ENCODE measurements at regions not wholly inside any gene's neighbourhood (a gene's known extent, or its start where the extent isn't known, plus 50 kb on each side); places are given as distances from the start of the nearest gene placed in this dataset.

DNA sequence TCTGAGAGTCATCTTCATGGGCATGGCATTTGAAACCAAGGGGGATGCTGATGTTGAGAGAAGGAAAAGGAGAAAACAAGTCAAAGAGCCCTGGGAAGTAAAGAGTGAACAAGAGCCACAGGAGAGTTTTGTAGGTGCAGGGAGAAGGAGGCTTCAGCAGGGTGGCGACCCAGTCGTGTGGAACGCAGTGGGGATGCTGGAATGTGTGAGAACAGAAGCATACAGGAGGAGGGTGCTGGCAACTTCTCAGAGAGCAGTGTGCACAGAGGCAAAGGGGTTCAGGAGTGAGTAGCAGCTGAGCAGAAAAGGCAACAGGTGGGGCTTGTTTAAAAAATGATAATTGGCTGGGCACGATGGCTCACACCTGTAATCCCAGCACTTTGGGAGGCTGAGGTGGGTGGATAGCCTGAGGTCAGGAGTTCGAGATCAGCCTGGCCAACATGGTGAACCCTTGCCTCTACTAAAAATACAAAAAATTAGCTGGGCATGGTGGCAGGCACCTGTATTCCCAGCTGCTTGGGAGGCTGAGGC lies 75.8 kb upstream of the PLET1 start:
- TF ChIP-seq, protein P1, sequence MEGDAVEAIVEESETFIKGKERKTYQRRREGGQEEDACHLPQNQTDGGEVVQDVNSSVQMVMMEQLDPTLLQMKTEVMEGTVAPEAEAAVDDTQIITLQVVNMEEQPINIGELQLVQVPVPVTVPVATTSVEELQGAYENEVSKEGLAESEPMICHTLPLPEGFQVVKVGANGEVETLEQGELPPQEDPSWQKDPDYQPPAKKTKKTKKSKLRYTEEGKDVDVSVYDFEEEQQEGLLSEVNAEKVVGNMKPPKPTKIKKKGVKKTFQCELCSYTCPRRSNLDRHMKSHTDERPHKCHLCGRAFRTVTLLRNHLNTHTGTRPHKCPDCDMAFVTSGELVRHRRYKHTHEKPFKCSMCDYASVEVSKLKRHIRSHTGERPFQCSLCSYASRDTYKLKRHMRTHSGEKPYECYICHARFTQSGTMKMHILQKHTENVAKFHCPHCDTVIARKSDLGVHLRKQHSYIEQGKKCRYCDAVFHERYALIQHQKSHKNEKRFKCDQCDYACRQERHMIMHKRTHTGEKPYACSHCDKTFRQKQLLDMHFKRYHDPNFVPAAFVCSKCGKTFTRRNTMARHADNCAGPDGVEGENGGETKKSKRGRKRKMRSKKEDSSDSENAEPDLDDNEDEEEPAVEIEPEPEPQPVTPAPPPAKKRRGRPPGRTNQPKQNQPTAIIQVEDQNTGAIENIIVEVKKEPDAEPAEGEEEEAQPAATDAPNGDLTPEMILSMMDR (IDR thresholded peaks at IDR 0.05; ENCODE audit: insufficient read depth, low read length, severe bottlenecking): no peak
- no peak overlapping the region for H3K4me3 ChIP-seq (ENCODE audit: low read depth, low read length)
- DNase-seq (ENCODE audit: low read depth): no peak
- no peaks in the 10 kb centered on the region for H3K27me3 ChIP-seq (ENCODE audit: control insufficient read depth, insufficient read depth, low read length)
- FAIRE-seq: no peak
- H3K36me3 ChIP-seq (ENCODE audit: control insufficient read depth, insufficient read depth, low read length): no peaks in the 10 kb centered on the region

DNA sequence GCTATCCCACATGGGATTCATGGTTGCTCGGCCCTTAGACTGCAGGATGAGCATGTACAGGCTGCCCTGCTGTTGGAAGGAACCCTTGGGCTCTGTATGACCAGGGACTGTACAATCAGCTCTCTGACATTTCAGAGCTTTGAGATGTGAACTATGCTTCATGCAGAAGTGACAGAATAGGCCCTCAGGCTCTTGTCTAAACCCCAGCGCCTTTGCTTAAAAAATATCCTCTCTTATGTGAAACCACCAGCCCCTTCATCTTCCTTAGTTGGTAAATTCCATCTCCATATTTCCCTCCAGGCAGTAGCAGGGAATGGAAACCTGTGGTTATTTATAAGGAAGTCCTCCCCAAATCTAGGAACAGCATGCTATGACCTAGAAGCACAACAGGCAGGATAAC lies 78.9 kb upstream of the PLET1 start:
- no peak overlapping the region for H3K4me3 ChIP-seq (ENCODE audit: low read depth, low read length)
- no peaks in the 10 kb centered on the region for H3K36me3 ChIP-seq (ENCODE audit: control insufficient read depth, insufficient read depth, low read length)
- H3K27me3 ChIP-seq (ENCODE audit: control insufficient read depth, insufficient read depth, low read length): no peaks in the 10 kb centered on the region
- TF ChIP-seq, protein P1 (IDR thresholded peaks at IDR 0.05; ENCODE audit: insufficient read depth, low read length, severe bottlenecking): no peak
- DNase-seq (ENCODE audit: low read depth) (no peak), FAIRE-seq (no peak)

DNA sequence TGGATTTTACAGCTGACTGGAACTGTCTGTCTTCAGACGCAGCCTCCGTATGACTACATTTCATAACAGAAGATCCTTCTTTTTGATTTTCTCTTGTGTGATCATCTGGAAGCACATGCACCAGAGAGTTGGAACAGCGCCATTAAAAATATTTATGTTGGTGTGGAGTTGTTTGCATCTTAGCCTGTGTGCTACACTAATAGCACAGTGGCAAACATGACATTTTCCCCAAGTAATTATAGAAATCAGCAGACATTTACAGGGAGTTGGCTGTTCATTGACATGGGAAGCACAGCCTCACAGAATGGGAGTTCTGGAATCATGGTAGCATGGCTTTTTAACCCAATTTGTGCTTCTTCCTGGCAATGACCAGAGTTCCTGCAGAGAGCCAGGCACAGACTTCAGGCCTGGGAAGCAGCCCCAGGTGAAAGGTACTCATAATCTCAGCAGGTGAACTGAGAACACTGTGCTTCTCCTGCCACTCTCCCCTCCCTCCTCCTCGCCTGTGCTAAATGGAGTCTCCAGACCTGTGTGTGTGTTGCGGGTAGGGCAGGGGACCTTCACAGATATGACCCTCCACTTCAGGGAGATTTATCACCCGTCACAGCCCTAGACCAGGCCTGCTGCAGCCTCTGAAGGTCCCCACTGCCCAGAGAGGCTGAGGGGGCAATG lies 82.8 kb upstream of the PLET1 start:
- H3K36me3 ChIP-seq (ENCODE audit: control insufficient read depth, insufficient read depth, low read length): no peaks in the 10 kb centered on the region
- H3K4me3 ChIP-seq (ENCODE audit: low read depth, low read length): no peak overlapping the region
- TF ChIP-seq, protein P1 (IDR thresholded peaks at IDR 0.05; ENCODE audit: insufficient read depth, low read length, severe bottlenecking): no peak
- H3K27me3 ChIP-seq (ENCODE audit: control insufficient read depth, insufficient read depth, low read length): no peaks in the 10 kb centered on the region
- FAIRE-seq: no peak
- peak; percentile 14 for DNase-seq (ENCODE audit: low read depth)

DNA sequence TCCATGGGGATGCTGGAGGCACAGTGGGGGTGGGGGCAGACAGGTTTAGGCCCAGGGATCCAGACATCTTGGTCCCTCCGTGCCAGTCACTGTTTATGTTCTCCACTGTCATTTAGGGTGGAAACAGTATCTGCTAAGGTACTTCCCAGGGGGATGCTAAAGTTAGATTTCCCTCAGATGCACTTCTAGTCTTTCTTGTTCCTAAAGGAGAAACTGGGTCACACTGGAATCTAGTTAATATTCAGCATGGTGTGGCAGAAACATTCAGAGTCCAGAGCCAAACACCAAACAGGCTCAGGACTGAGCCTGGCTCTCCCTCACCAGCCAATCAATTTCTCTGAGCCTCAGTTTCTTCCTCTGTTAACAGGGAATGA lies 83.4 kb upstream of the PLET1 start:
- H3K27me3 ChIP-seq (ENCODE audit: control insufficient read depth, insufficient read depth, low read length): no peaks in the 10 kb centered on the region
- no peak for FAIRE-seq

DNA sequence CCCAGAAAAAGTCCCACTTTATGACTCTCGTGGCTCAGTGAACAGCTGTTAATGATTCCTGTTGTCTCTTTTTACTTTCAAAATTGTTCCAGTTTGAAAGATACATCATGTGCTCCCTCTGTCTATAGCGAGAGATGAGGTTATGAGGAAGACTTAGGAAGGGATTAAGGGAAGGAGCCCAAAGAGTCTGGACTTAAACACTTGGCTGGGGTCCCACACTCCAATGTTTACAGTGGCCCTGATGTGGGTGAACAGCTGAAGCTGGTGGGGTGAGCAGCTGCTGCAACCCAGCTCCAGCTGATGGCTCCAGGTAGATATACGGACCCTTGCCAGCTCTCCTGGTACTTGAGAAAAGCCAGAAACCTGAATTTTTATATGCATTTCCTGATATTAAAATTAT lies 84.5 kb upstream of the PLET1 start:
- DNase-seq (ENCODE audit: low read depth): no peak
- no peak for FAIRE-seq
- H3K27me3 ChIP-seq (ENCODE audit: control insufficient read depth, insufficient read depth, low read length): no peaks in the 10 kb centered on the region
- TF ChIP-seq, protein P1 (IDR thresholded peaks at IDR 0.05; ENCODE audit: insufficient read depth, low read length, severe bottlenecking): no peak
- H3K36me3 ChIP-seq (ENCODE audit: control insufficient read depth, insufficient read depth, low read length): no peaks in the 10 kb centered on the region
- no peak overlapping the region for H3K4me3 ChIP-seq (ENCODE audit: low read depth, low read length)

More for the DNA sequence above, 83.4 kb upstream of the PLET1 start:
- H3K4me3 ChIP-seq (ENCODE audit: low read depth, low read length): no peak overlapping the region
- DNase-seq (ENCODE audit: low read depth): no peak
- H3K36me3 ChIP-seq (ENCODE audit: control insufficient read depth, insufficient read depth, low read length): no peaks in the 10 kb centered on the region
- TF ChIP-seq, protein P1 (IDR thresholded peaks at IDR 0.05; ENCODE audit: insufficient read depth, low read length, severe bottlenecking): no peak

DNA sequence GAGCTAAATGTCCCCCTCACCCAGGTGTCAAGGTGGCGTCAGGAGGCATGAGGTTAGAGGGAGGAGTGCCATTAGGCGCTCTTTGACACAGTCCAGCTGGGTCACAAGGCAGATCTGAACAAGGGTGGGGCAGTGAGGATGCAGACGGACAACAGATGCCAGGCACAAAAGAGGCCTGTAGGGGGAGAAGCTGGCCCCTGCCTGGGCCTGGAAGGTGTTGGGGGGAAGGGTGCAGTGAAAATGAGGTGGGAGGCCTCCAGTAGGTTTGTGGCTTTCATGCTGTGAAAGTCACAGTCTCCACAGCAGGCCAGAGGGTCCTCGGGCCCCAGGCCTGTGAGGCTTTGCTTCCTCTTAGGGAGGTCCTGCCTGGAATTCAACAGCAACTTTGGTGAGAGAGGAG lies 85.0 kb upstream of the PLET1 start:
- no peak overlapping the region for H3K4me3 ChIP-seq (ENCODE audit: low read depth, low read length)
- no peaks in the 10 kb centered on the region for H3K36me3 ChIP-seq (ENCODE audit: control insufficient read depth, insufficient read depth, low read length)
- no peak for FAIRE-seq
- DNase-seq (ENCODE audit: low read depth): no peak
- TF ChIP-seq, protein P1 (IDR thresholded peaks at IDR 0.05; ENCODE audit: insufficient read depth, low read length, severe bottlenecking): no peak
- no peaks in the 10 kb centered on the region for H3K27me3 ChIP-seq (ENCODE audit: control insufficient read depth, insufficient read depth, low read length)

Data from bronchial epithelial cell (primary cell).